ENCODE measurements at regions not wholly inside any gene's neighbourhood (a gene's known extent, or its start where the extent isn't known, plus 50 kb on each side); places are given as distances from the start of the nearest gene placed in this dataset.
A peak's percentile ranks its signal among the peaks of the same experiment; 100 is the strongest.
"Not testable (repeated sequence)": the region's sequence is repeated elsewhere in the genome, so short reads cannot be mapped to it uniquely, and the experiment has no call there.

GRCh38 chr11:33553486-33553885, 147.1 kb downstream of the C11orf91 start:
- no peak for DNase-seq

- no peak for DNase-seq
Measured at GRCh38 chr11:33552756-33553155, 147.9 kb downstream of the C11orf91 start.

GRCh38 chr11:33551051-33551450, 149.6 kb downstream of the C11orf91 start:
- DNase-seq = no peak

GRCh38 chr11:33549483-33549882, 151.1 kb downstream of the C11orf91 start:
- no peak for DNase-seq

- no peak for DNase-seq
Measured at GRCh38 chr11:33545931-33546330, 154.7 kb downstream of the C11orf91 start.

- no peak for DNase-seq
Measured at GRCh38 chr11:33544593-33545373, 155.8 kb downstream of the C11orf91 start.

GRCh38 chr11:33543823-33544222, 156.8 kb downstream of the C11orf91 start:
- DNase-seq = no peak

GRCh38 chr11:33542921-33543320, 157.7 kb downstream of the C11orf91 start:
- peak in 2 of 5 donors; percentile 12 to 21 for DNase-seq

- DNase-seq = peak in 1 of 5 donors; percentile 4
Measured at GRCh38 chr11:33540946-33541915, 159.4 kb downstream of the C11orf91 start.

- DNase-seq = no peak
Measured at GRCh38 chr11:33540427-33540826, 160.2 kb downstream of the C11orf91 start.

- no peak for DNase-seq
Measured at GRCh38 chr11:33539751-33540150, 160.9 kb downstream of the C11orf91 start.

GRCh38 chr11:33538726-33539125, 161.9 kb downstream of the C11orf91 start:
- no peak for DNase-seq

- no peak for DNase-seq
Measured at GRCh38 chr11:33536178-33536577, 164.4 kb downstream of the C11orf91 start.

GRCh38 chr11:33534575-33534974, 166.1 kb downstream of the C11orf91 start:
- DNase-seq = no peak

- no peak for DNase-seq
Measured at GRCh38 chr11:33533386-33534052, 167.1 kb downstream of the C11orf91 start.

GRCh38 chr11:33532720-33533385, 167.8 kb downstream of the C11orf91 start:
- DNase-seq = no peak

- DNase-seq = no peak
Measured at GRCh38 chr11:33532257-33532656, 168.4 kb downstream of the C11orf91 start.

- DNase-seq = no peak
Measured at GRCh38 chr11:33531743-33532181, 168.9 kb downstream of the C11orf91 start.

- no peak for DNase-seq
Measured at GRCh38 chr11:33530815-33531214, 169.8 kb downstream of the C11orf91 start.

- no peak for DNase-seq
Measured at GRCh38 chr11:33529461-33529860, 171.2 kb downstream of the C11orf91 start.

- not testable (repeated sequence) for DNase-seq
Measured at GRCh38 chr11:33527738-33528137, 172.9 kb downstream of the C11orf91 start.

GRCh38 chr11:33525789-33526188, 174.8 kb downstream of the C11orf91 start:
- DNase-seq = no peak

Measured in T-helper 1 cell (primary cell).